Mucosa of descending colon (tissue), 3 donors: ENCODE measurements at regions not wholly inside any gene's neighbourhood (a gene's known extent, or its start where the extent isn't known, plus 50 kb on each side); places are given as distances from the start of the nearest gene placed in this dataset.
"Not testable (repeated sequence)": the region's sequence is repeated elsewhere in the genome, so short reads cannot be mapped to it uniquely, and the experiment has no call there.

Experiments
- ATAC-seq: fragments of 200-7000 bp; cut with Tn5 transposase; one replicate; pipeline ENCODE4 v1.9.1; 2020; ENCODE audit warnings: mild to moderate bottlenecking, moderate library complexity
- DNase-seq, 3 donors: peaks; one replicate each; pipeline ENCODE4 v3.0.0-alpha.2; 2020
- H3K36me3 ChIP-seq: fragments of 200-600 bp; one replicate; pipeline ENCODE4 v1.8.0; 2021; ENCODE audit warnings: low read depth, mild to moderate bottlenecking
- H3K4me1 ChIP-seq: fragments of 200-600 bp; one replicate; pipeline ENCODE4 v1.8.0; 2021; ENCODE audit warnings: low read depth, mild to moderate bottlenecking
- H3K4me3 ChIP-seq: fragments of 200-600 bp; one replicate; pipeline ENCODE4 v1.8.0; 2021; ENCODE audit warnings: mild to moderate bottlenecking
- H3K9me3 ChIP-seq: fragments of 200-600 bp; one replicate; pipeline ENCODE4 v1.8.0; 2021; ENCODE audit warnings: mild to moderate bottlenecking
- intact Hi-C, 2 donors: fragments of 100-400 bp; cut with DNase I in 1 of 2; cut with micrococcal nuclease in 1 of 2; formaldehyde crosslinking; loops; one replicate each; pipeline versions ENCODE4 v1.11.0 to v1.11.1; 2022; cut with DNase I, micrococcal nuclease
- TF ChIP-seq, protein P1 (sequence below): fragments of 200-600 bp; IDR thresholded peaks from one replicate; pipeline ENCODE4 v1.8.0; 2022; ENCODE audit warnings: antibody characterized with exemption, mild to moderate bottlenecking
- donor health status: DM: no; HTN: no; CAD: no; lungs with moderate emphysema.
- donor health status: DM: no; HTN: no; CAD: no.
- donor health status: DM: no; HTN: yes; CAD: no.

DNA sequence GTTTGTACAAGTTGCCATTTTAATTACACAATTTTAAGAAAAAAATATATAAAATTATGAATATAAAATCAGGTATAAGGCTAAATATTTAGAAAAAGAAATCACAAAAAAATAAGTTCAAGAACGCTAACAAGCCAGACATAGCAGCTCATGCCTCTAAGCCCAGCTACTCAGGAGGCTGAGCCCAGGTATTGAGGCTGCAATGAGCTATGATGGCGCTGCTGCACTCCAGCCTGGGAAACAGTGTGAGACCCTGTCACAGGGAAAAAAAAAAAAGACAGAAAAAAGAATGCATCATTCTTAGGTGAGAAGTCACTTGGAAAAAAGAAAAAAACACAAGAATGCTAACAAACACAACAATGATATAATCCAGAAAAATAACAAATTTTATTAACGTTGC, 112.3 kb upstream of the PRDX6 start:
- DNase-seq: no peak
- TF ChIP-seq, protein P1, sequence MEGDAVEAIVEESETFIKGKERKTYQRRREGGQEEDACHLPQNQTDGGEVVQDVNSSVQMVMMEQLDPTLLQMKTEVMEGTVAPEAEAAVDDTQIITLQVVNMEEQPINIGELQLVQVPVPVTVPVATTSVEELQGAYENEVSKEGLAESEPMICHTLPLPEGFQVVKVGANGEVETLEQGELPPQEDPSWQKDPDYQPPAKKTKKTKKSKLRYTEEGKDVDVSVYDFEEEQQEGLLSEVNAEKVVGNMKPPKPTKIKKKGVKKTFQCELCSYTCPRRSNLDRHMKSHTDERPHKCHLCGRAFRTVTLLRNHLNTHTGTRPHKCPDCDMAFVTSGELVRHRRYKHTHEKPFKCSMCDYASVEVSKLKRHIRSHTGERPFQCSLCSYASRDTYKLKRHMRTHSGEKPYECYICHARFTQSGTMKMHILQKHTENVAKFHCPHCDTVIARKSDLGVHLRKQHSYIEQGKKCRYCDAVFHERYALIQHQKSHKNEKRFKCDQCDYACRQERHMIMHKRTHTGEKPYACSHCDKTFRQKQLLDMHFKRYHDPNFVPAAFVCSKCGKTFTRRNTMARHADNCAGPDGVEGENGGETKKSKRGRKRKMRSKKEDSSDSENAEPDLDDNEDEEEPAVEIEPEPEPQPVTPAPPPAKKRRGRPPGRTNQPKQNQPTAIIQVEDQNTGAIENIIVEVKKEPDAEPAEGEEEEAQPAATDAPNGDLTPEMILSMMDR: no peak

DNA sequence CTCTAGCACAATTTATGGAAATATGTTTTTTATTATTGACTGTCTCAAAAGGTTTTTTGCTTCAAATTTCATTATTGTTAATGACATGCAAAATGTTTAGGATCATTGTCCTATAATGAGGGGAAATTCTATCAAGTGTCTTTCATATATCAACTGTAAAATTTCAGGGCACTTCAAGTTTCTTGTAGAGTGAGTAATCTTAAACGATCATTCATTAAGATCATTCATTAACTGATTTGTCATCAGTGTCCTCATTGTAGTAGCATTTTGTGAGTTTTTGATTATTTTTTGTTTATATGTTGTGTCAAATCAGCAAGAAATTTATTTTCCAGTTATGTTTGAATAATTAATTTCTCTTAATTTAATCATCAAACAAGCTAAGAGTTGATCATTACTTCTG, 111.8 kb upstream of the PRDX6 start:
- intact Hi-C loops: no loop called here
- Histone ChIP-seq H3K36me3 (no peaks in the 10 kb centered on the region), H3K9me3 (no peaks in the 10 kb centered on the region), H3K4me1 (no peaks in the 10 kb centered on the region), H3K4me3 (no peak overlapping the region)
- ATAC-seq (no peak), DNase-seq (no peak)
- TF ChIP-seq, protein P1: no peak

More for the DNA sequence above, 112.3 kb upstream of the PRDX6 start:
- Histone ChIP-seq H3K4me3 (no peak overlapping the region), H3K9me3 (no peaks in the 10 kb centered on the region), H3K4me1 (no peaks in the 10 kb centered on the region), H3K36me3 (no peaks in the 10 kb centered on the region)
- intact Hi-C loops: no loop called here
- no peak for ATAC-seq

DNA sequence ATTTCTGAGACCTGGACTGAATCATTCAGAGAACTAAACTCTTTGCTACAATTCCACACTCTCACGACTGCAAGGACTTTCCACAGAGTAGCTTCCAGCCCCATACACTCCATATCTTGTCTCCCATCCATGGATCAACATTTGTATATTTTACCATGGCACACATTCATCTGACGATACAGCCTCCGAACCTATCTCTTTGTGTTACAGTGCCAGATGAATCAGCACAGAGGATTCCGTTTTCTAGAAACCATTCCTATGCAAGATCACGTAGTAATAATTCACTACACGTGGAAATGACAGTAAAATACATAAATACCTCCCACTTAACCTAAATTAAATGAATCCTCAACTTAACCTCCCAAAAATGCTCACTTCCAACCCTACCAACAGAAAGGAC, 110.0 kb upstream of the PRDX6 start:
- DNase-seq (no peak), ATAC-seq (no peak)
- intact Hi-C loops: no loop called here
- Histone ChIP-seq H3K4me1 (no peaks in the 10 kb centered on the region), H3K9me3 (no peaks in the 10 kb centered on the region), H3K36me3 (no peaks in the 10 kb centered on the region), H3K4me3 (no peak overlapping the region)
- TF ChIP-seq, protein P1: no peak

DNA sequence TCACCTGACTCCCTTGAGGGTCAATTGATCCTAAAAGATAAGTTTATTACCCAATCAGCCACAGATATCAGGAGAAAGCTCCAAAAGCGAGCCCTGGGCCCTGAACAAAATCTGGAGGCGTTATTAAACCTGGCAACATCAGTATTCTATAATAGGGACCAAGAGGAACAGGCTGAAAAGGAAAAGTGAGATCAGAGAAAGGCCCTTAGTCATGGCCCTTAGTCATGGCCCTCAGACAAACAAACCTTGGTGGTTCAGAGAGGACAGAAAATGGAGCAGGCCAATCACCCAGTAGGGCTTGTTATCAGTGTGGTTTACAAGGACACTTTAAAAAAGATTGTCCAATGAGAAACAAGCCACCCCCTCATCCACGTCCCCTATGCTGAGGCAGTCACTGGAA, 106.5 kb upstream of the PRDX6 start:
- H3K4me3 ChIP-seq, intact Hi-C loops, H3K36me3 ChIP-seq, H3K9me3 ChIP-seq, DNase-seq, H3K4me1 ChIP-seq, ATAC-seq: not testable (repeated sequence)

DNA sequence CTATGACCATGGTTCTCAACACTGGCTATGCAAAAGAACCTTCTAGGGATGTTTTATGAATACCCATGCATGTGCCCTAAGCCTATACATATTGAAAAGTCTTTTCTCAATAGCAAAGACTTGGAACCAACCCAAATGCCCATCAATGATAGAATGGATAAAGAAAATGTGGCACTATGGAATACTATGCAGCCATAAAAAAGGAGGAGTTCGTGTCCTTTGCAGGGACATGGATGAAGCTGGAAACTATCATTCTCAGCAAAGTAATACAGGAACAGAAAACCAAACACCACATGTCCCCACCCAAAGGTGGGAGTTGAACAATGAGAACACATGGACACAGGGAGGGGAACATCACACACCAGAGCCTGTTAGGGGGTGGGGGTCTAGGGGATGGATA, 101.1 kb upstream of the PRDX6 start:
- DNase-seq, ATAC-seq, intact Hi-C loops: not testable (repeated sequence)

DNA sequence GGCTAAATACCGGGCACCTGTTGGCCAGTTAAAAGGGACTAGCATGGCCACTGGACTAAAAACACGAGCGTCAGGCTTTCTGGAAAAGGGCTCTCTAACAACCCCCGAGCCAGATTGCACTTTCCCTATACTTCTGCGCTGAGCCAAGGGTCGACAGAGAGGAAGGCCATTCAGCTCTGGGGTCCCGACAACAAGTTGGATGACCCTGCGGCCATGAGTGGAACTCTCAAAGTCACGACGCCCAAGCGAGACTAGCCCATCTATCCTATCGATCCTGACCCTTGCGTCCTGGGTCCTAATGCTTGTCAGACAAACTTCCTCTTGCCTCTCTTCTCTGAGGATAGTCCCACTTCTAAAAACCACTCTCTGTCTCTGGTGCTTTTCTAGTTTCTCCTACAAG, 99.9 kb upstream of the PRDX6 start:
- no peaks in the 10 kb centered on the region for H3K36me3 ChIP-seq
- TF ChIP-seq, protein P1: no peak
- DNase-seq: no peak

More for the DNA sequence above, 101.1 kb upstream of the PRDX6 start:
- not testable (repeated sequence) for H3K4me3 ChIP-seq, H3K4me1 ChIP-seq, H3K9me3 ChIP-seq, H3K36me3 ChIP-seq

DNA sequence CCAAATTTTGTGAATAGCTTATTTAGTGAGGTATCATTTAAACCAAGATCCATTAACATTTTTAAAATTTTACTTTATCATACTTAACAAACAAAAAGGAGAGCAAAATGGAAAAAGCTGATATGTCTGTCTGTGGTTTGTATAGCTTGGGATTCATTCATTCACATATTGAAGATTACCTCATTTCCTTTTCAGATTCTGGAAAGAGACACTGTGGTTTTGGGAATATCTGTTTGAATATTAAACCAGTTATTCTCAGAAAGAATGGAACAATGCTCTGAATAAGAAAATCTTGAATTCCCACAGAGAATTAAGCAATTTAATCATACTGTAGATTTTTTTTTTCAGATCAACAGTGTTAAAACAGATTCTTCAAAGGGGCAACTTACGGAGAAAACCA, 93.8 kb upstream of the PRDX6 start:
- intact Hi-C loops: no loop called here
- no peak overlapping the region for H3K4me3 ChIP-seq
- no peak for ATAC-seq

More for the DNA sequence above, 99.9 kb upstream of the PRDX6 start:
- ATAC-seq: no peak
- intact Hi-C loops: no loop called here
- H3K4me1 ChIP-seq: no peaks in the 10 kb centered on the region
- no peak overlapping the region for H3K4me3 ChIP-seq
- peaks cover 6% of the 10 kb centered on the region for H3K9me3 ChIP-seq

More for the DNA sequence above, 93.8 kb upstream of the PRDX6 start:
- TF ChIP-seq, protein P1: no peak
- no peaks in the 10 kb centered on the region for H3K36me3 ChIP-seq
- H3K4me1 ChIP-seq: no peaks in the 10 kb centered on the region
- DNase-seq: no peak
- H3K9me3 ChIP-seq: no peaks in the 10 kb centered on the region
